ENCODE measurements at regions not wholly inside any gene's neighbourhood (a gene's known extent, or its start where the extent isn't known, plus 50 kb on each side); places are given as distances from the start of the nearest gene placed in this dataset.

GRCh38 chr2:35582637-35583036, 772.9 kb upstream of the CRIM1 start:
- no peak for TF ChIP-seq CTCF (IDR thresholded peaks at IDR 0.05; ENCODE audit: low read depth, low read length, poor library complexity, severe bottlenecking)
- no peak for TF ChIP-seq EZH2phosphoT487 (IDR thresholded peaks at IDR 0.05; ENCODE audit: borderline replicate concordance, low read length)
